DND-41 (cell line): ENCODE measurements at regions not wholly inside any gene's neighbourhood (a gene's known extent, or its start where the extent isn't known, plus 50 kb on each side); places are given as distances from the start of the nearest gene placed in this dataset.

Source experiments
- ATAC-seq: fragments of 200-7000 bp; cut with Tn5 transposase; 3 replicates; pipeline ENCODE4 v1.9.1; 2021; ENCODE audit warnings: low read depth; ENCODE audit not compliant: insufficient read depth
- DNase-seq: peaks from one replicate; pipeline ENCODE4 v3.0.0-alpha.2; 2020
- H2AFZ ChIP-seq: 2 replicates; pipeline ENCODE4 v1.6.0; 2012; ENCODE audit warnings: low read depth, low read length
- H3K27ac ChIP-seq: 2 replicates; pipeline ENCODE4 v1.5.1; 2012; ENCODE audit warnings: low read length, inconsistent platforms
- H3K27me3 ChIP-seq: fragments of 200-600 bp; sonication (generic); 2 replicates; pipeline ENCODE4 v1.6.0; 2012; ENCODE audit warnings: low read length, mild to moderate bottlenecking, inconsistent platforms; ENCODE audit not compliant: insufficient read depth, poor library complexity
- H3K36me3 ChIP-seq: 2 replicates; pipeline ENCODE4 v1.5.1; 2012; ENCODE audit warnings: low read length, inconsistent platforms; ENCODE audit not compliant: insufficient read depth
- H3K4me1 ChIP-seq: 2 replicates; pipeline ENCODE4 v1.5.1; 2012; ENCODE audit warnings: mild to moderate bottlenecking, low read length; ENCODE audit not compliant: insufficient read depth
- H3K4me2 ChIP-seq: 2 replicates; pipeline ENCODE4 v1.6.0; 2012; ENCODE audit warnings: mild to moderate bottlenecking, moderate library complexity, low read length, inconsistent platforms; ENCODE audit not compliant: insufficient read depth
- H3K4me3 ChIP-seq, 2 experiments: fragments of 200-600 bp in 1 of 2; shearing (Covaris generic) in 1 of 2; 2 replicates each; pipeline ENCODE4 v1.5.1; 2012 to 2016; ENCODE audit warnings: inconsistent platforms in 2 of 2, low read length in 2 of 2, mild to moderate bottlenecking in 2 of 2, low read depth in 1 of 2, moderate library complexity in 1 of 2
- H3K79me2 ChIP-seq: 2 replicates; pipeline ENCODE4 v1.6.0; 2012; ENCODE audit warnings: low read length, inconsistent platforms; ENCODE audit not compliant: insufficient read depth
- H3K9ac ChIP-seq: 2 replicates; pipeline ENCODE4 v1.6.0; 2012; ENCODE audit warnings: low read depth, mild to moderate bottlenecking, inconsistent platforms, low read length, moderate library complexity
- H3K9me3 ChIP-seq: 2 replicates; pipeline ENCODE4 v1.5.1; 2012; ENCODE audit warnings: low read length, moderate library complexity, mild to moderate bottlenecking, inconsistent platforms; ENCODE audit not compliant: insufficient read depth, severe bottlenecking
- H4K20me1 ChIP-seq: 2 replicates; pipeline ENCODE4 v1.6.0; 2012; ENCODE audit warnings: low read length; ENCODE audit not compliant: insufficient read depth
- EZH2 ChIP-seq: IDR thresholded peaks from 3 replicates; pipeline ENCODE4 v1.6.1; 2012; ENCODE audit warnings: borderline replicate concordance, low read depth, mild to moderate bottlenecking, moderate library complexity, low read length, inconsistent platforms; ENCODE audit not compliant: severe bottlenecking
- TF ChIP-seq, protein P1 (sequence below): IDR thresholded peaks from 2 replicates; pipeline ENCODE4 v1.5.1; 2012; ENCODE audit warnings: borderline replicate concordance, low read length, moderate library complexity, mild to moderate bottlenecking; ENCODE audit not compliant: poor library complexity, severe bottlenecking; ENCODE audit errors: extremely low read depth

DNA sequence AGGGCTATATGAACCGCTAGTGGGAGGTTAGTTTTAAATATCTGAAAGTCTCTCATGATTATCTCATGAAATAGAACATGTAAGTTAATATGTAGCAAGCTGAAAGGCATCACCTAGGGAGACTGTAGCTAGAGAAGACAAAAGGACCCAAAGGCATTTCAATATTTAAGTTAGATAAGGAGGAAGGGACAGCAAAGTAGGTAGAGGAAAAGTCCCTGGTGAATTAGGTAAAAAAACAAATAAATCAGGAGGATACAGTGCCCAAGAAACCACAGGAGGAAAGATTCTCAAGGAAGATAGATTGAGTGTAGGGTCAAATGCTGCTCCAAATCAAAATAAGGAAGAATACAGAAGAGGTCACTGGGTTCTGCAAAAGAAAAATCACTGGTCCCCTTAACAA, 175.5 kb downstream of the GASK1B start:
- Histone ChIP-seq H3K27me3 (no peaks in the 10 kb centered on the region), H3K36me3 (no peaks in the 10 kb centered on the region), H3K79me2 (no peaks in the 10 kb centered on the region), H3K4me1 (no peaks in the 10 kb centered on the region), H2AFZ (no peak overlapping the region), H4K20me1 (no peaks in the 10 kb centered on the region), H3K9ac (no peak overlapping the region), H3K27ac (no peak overlapping the region), H3K9me3 (no peaks in the 10 kb centered on the region), H3K4me3 (no peak overlapping the region), H3K4me2 (no peak overlapping the region)
- no peak for TF ChIP-seq EZH2
- TF ChIP-seq, protein P1, sequence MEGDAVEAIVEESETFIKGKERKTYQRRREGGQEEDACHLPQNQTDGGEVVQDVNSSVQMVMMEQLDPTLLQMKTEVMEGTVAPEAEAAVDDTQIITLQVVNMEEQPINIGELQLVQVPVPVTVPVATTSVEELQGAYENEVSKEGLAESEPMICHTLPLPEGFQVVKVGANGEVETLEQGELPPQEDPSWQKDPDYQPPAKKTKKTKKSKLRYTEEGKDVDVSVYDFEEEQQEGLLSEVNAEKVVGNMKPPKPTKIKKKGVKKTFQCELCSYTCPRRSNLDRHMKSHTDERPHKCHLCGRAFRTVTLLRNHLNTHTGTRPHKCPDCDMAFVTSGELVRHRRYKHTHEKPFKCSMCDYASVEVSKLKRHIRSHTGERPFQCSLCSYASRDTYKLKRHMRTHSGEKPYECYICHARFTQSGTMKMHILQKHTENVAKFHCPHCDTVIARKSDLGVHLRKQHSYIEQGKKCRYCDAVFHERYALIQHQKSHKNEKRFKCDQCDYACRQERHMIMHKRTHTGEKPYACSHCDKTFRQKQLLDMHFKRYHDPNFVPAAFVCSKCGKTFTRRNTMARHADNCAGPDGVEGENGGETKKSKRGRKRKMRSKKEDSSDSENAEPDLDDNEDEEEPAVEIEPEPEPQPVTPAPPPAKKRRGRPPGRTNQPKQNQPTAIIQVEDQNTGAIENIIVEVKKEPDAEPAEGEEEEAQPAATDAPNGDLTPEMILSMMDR: no peak
- no peak for DNase-seq
- no peak for ATAC-seq

DNA sequence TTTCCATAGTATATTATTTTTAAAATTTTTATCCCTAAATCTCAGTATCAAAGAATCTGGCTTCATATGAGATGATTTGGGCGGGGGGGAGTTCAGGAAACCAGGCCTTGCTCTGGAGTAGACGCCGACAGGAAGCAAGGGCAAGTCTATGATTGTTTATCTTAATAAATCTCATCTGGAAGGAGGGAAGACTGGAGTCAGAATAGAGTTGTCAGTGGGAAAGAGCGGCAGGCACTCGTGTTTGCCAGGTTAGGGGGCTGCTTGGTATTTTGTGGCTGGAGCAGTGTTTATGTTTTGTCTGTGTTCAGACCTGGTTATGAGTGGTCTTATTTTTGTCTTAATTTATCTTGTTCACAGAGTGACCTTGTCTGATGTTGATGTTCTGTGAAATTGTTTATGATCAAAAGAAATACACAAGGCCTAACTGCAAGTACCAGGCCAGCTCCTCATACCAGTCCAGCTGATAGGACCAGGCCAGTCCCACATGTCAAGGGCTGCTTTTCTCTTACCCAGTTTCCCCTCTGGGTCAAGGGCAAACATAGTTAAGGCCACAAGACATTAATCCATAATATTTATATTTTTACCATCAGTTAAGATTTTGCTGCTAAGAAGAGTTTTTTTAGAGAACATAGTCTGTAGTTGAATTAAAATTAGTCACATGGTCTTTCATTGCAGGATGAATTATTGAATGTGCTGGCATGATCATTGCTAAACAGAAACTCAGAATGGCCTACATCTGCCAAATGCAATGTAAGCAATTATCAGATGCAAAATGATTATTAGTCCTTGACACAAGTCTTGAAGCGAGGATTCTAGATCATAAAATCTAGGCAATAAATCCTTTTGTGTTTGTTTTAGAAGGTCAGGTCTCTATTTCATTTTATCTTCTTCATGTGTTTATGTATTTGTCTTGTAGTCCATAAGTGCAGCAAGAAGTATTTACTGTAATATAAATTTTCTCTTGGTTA, 176.5 kb downstream of the GASK1B start:
- Histone ChIP-seq H3K27ac (no peak overlapping the region), H3K4me3 (no peak overlapping the region), H2AFZ (no peak overlapping the region), H3K9me3 (no peaks in the 10 kb centered on the region), H3K4me2 (no peak overlapping the region), H3K4me1 (no peaks in the 10 kb centered on the region), H3K79me2 (no peaks in the 10 kb centered on the region), H3K27me3 (no peaks in the 10 kb centered on the region), H4K20me1 (no peaks in the 10 kb centered on the region), H3K9ac (no peak overlapping the region), H3K36me3 (no peaks in the 10 kb centered on the region)
- ATAC-seq: no peak
- no peak for TF ChIP-seq EZH2
- TF ChIP-seq, protein P1: no peak
- no peak for DNase-seq

DNA sequence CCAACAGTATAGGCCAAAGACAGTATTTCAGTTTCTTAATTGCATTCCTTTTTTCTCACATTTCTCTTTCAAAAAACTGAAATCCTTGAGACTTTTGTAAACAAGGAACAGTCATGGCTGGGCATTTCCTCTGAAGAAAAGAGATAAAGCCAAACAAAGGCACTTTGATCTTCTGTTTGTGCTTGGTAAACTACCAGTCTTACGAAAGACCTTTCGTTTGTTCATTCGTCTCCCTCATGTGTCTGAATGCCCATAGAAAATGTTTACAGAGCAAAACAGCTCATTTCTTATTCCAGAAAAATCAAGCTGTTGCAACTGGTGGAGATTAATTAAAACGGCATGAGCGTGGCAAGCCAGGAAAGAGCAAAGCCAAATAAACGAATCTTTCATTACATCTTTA, 178.0 kb downstream of the GASK1B start:
- TF ChIP-seq, protein P1: no peak
- TF ChIP-seq EZH2: no peak
- H3K27me3 ChIP-seq: no peaks in the 10 kb centered on the region
- H2AFZ ChIP-seq: no peak overlapping the region
- no peak overlapping the region for H3K4me3 ChIP-seq
- H3K27ac ChIP-seq: no peak overlapping the region
- DNase-seq (no peak), ATAC-seq (no peak)
- H4K20me1 ChIP-seq: no peaks in the 10 kb centered on the region
- no peaks in the 10 kb centered on the region for H3K9me3 ChIP-seq
- no peaks in the 10 kb centered on the region for H3K36me3 ChIP-seq
- H3K4me1 ChIP-seq: no peaks in the 10 kb centered on the region
- no peaks in the 10 kb centered on the region for H3K79me2 ChIP-seq
- H3K4me2 ChIP-seq: no peak overlapping the region
- no peak overlapping the region for H3K9ac ChIP-seq
